ENCODE measurements at regions not wholly inside any gene's neighbourhood (a gene's known extent, or its start where the extent isn't known, plus 50 kb on each side); places are given as distances from the start of the nearest gene placed in this dataset.

DNA sequence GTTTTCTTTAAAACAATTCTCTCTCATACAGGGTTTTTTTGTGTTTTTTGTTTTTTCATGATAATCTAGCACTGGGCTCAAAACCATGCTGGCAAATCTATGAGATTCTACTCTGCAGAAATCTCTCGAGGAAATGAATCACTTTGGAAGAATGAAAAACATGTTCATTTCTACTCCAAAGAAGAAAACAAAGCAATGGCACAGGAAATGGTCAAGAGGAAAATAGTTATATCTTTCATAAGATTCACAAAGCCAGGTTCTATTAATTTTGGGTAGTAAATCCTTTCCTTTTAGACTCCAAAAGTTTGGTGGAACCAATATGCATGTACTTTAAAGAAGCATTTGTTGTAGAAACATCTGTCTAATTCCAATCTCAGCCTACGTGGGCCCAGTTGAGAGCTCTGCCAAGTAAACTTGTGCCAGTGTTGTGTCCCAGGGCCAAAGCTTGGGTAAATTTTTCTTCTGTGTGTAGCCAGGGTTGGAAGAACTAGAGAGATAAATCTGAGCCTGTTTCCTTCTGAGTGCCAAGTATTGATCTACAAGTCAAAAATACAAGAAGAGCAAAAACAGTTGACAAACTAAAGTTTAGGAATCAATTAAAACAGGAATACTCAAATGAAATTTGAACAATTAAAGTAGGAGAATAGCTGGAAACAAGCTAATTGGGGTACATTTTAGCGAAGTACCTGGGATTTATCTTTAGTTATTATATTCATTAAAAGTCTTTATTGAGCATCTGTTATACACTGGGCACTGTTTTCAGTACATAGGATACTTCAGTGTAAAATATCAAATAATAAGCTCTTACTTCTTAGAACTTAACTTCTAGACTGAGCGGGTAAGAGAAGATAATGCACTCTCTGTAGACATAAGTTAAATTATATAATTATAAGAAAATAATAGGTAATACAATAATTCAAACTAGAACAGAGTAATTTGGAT, 657.5 kb upstream of the NECTIN3 start:
- Mint-ChIP-seq H3K4me3 (no peak overlapping the region), H3K36me3 (no peaks in the 10 kb centered on the region), H3K9me3 (no peaks in the 10 kb centered on the region), H3K4me1 (no peaks in the 10 kb centered on the region), H3K27me3 (ENCODE audit: low read depth) (no peaks in the 10 kb centered on the region), H3K27ac (no peak overlapping the region)
- no peak for DNase-seq (ENCODE audit: low spot score in 2 of 2, unreplicated experiment in 2 of 2)
- TF ChIP-seq, protein P1, sequence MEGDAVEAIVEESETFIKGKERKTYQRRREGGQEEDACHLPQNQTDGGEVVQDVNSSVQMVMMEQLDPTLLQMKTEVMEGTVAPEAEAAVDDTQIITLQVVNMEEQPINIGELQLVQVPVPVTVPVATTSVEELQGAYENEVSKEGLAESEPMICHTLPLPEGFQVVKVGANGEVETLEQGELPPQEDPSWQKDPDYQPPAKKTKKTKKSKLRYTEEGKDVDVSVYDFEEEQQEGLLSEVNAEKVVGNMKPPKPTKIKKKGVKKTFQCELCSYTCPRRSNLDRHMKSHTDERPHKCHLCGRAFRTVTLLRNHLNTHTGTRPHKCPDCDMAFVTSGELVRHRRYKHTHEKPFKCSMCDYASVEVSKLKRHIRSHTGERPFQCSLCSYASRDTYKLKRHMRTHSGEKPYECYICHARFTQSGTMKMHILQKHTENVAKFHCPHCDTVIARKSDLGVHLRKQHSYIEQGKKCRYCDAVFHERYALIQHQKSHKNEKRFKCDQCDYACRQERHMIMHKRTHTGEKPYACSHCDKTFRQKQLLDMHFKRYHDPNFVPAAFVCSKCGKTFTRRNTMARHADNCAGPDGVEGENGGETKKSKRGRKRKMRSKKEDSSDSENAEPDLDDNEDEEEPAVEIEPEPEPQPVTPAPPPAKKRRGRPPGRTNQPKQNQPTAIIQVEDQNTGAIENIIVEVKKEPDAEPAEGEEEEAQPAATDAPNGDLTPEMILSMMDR (IDR thresholded peaks at IDR 0.05; ENCODE audit: unreplicated experiment): no peak

DNA sequence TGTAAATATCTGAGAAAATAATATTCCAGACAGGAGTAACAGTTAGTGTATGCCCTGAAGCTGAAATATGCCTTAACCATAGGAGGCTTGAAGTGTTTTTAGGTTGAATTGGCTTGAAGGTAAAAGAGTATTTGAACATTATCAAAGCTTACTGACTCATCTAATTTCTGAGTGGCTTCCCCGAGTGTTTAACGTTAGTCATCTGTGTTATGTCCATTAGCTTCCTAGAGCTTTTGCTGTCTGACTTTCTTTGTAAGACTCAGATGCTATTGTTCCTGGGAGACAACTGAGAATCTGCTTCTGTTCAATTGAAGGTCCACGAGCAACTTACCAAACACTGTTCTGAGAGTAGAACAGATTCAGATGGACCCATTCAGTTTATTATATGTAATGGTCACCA, 656.8 kb upstream of the NECTIN3 start:
- TF ChIP-seq, protein P1 (IDR thresholded peaks at IDR 0.05; ENCODE audit: unreplicated experiment): no peak
- DNase-seq (ENCODE audit: low spot score in 2 of 2, unreplicated experiment in 2 of 2): no peak
- Mint-ChIP-seq H3K4me3 (no peak overlapping the region), H3K9me3 (no peaks in the 10 kb centered on the region), H3K27me3 (ENCODE audit: low read depth) (no peaks in the 10 kb centered on the region), H3K36me3 (no peaks in the 10 kb centered on the region), H3K4me1 (no peaks in the 10 kb centered on the region), H3K27ac (no peak overlapping the region)

DNA sequence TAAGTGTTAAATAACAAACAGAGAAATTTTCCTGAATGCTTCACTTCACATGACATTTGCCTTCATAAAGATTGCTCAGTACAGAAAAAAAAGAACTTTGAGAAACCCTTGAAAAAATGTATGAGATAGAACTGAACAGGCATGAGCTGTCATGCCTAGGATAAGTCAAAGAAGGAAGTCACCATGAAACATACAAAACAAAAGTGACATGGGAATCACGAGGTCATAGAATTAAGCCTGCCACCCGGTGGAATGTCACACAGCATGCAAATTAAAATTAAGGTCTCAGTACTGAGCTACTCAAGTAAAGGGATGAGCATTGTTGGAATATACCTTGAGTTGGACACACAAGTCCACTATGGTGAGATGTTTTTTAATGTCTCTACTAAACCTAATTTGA, 652.5 kb upstream of the NECTIN3 start:
- Mint-ChIP-seq H3K36me3 (no peaks in the 10 kb centered on the region), H3K4me3 (no peak overlapping the region), H3K27me3 (ENCODE audit: low read depth) (no peaks in the 10 kb centered on the region), H3K4me1 (peaks cover 3% of the 10 kb centered on the region), H3K27ac (no peak overlapping the region), H3K9me3 (no peaks in the 10 kb centered on the region)
- TF ChIP-seq, protein P1 (IDR thresholded peaks at IDR 0.05; ENCODE audit: unreplicated experiment): no peak
- no peak for DNase-seq (ENCODE audit: low spot score in 2 of 2, unreplicated experiment in 2 of 2)

DNA sequence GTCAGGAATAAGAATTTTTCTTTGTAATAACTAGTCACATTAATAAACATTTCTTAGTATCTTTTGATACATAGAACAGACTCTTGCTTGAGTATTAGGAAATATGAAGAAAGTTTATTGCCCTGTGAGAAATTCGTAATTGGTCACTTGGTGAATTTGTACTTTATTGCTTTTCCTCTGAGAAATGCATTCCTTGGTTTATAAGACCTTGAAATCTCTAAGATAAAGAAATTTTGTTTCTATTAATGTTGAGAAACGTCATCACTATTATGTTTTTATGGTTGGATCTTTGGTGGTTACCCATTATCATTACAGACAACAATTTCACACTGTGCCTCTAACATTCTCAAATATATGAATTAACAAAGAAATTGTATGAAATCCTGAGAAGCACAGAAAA, 652.0 kb upstream of the NECTIN3 start:
- Mint-ChIP-seq H3K4me1 (peaks cover 3% of the 10 kb centered on the region), H3K4me3 (no peak overlapping the region), H3K36me3 (no peaks in the 10 kb centered on the region), H3K27ac (peak overlapping the region; percentile 25), H3K9me3 (no peaks in the 10 kb centered on the region), H3K27me3 (ENCODE audit: low read depth) (no peaks in the 10 kb centered on the region)
- no peak for DNase-seq (ENCODE audit: low spot score in 2 of 2, unreplicated experiment in 2 of 2)
- TF ChIP-seq, protein P1 (IDR thresholded peaks at IDR 0.05; ENCODE audit: unreplicated experiment): no peak

DNA sequence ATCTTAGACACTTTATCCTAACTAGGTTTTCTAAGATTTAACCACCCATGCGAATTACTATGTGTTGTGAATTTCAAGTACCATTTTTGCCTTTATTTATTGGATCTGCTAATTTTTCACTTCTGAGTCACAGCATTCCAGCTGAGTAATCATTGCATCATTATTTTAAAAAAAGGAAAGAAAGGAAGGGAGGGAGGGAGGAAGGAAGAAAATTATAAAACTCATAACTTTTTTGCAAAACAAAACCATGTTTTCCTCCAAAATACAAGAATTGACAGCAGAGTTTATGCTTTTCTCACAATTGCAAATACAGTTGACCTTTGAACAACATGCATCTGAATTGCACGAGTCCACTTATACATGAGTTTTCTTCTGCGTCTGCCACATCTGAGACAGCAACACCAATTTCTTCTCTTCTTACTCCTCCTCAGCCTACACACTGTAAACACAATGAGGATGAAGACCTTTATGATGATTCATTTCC, 651.4 kb upstream of the NECTIN3 start:
- DNase-seq (ENCODE audit: low spot score in 2 of 2, unreplicated experiment in 2 of 2): no peak
- Mint-ChIP-seq H3K27me3 (ENCODE audit: low read depth) (no peaks in the 10 kb centered on the region), H3K4me1 (peaks cover 3% of the 10 kb centered on the region), H3K9me3 (no peaks in the 10 kb centered on the region), H3K27ac (no peak overlapping the region), H3K36me3 (no peaks in the 10 kb centered on the region), H3K4me3 (no peak overlapping the region)
- TF ChIP-seq, protein P1 (IDR thresholded peaks at IDR 0.05; ENCODE audit: unreplicated experiment): no peak
